NCI-H128 (cell line): ENCODE measurements at regions not wholly inside any gene's neighbourhood (a gene's known extent, or its start where the extent isn't known, plus 50 kb on each side); places are given as distances from the start of the nearest gene placed in this dataset.
"Not testable (repeated sequence)": the region's sequence is repeated elsewhere in the genome, so short reads cannot be mapped to it uniquely, and the experiment has no call there.

Source experiments
- DNase-seq: peaks from one replicate; lab custom pipeline; 2025; ENCODE audit not compliant: unreplicated experiment; lab: John Stamatoyannopoulos, UW

DNA sequence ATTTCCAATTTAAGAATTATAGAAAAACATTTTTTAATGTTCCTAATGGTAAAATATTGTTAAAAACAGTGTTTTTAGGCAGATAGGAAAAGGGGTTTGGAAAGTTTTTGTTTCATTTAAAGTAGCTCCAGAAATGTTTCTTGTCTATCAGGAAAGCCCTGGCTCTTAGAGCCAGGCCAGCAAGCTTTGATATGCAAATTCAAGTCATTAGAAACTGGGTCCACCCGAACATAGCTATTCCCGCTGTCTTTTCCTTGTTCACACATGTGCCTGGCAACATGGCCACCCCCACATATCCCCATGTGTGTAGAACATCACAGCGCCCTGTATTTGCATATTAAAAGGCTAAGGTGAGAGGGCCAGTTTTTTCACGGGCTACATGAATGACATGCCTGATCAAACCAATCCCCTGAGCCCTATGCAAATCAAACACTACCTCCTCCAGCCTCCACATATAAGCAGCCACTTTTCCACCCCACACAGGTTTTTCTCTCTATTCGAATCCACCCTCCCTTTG is 925.3 kb upstream of the CDH10 start:
- DNase-seq, result no peak

- DNase-seq, result no peak
These were observed 924.3 kb upstream of the CDH10 start for GRCh38 chr5:25568989-25569625.

DNA sequence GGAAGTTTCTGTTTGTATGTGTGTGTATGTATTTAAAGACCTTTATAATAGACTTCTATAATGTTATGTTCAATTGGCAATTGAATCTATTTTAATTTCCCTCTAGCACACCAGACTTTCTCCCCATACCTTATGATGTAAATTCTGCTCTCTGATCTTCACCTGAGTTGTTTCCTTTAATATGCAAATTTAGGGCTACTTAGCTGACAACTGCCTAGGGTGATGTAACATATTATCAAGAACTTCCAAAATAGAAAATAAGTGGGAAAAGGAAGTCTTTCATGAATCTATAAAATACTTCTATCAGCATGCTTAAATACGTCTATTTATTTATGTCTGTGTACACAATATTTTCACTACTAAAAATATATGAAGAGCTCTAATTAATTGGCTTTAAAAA is 923.5 kb upstream of the CDH10 start:
- no peak for DNase-seq

DNA sequence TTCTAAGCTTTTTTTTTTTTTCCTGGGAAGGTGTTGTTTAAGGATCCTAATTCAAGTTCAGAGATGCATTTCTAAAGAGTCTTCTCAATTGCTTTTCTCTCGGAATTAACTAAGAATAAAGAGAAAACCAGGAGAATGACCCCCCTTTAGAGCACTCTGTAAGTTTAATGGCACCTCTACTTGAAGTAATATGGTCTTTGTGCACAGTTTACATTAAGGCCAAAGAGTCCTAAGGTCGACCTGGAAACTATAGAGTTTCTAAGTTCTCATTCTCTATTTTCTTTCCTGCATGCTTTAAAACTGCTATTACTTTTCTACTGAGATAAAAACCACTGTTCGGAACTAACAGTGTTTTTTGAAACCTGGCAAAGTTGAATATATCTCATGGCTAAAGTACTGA is 923.1 kb upstream of the CDH10 start:
- DNase-seq, result no peak

DNA sequence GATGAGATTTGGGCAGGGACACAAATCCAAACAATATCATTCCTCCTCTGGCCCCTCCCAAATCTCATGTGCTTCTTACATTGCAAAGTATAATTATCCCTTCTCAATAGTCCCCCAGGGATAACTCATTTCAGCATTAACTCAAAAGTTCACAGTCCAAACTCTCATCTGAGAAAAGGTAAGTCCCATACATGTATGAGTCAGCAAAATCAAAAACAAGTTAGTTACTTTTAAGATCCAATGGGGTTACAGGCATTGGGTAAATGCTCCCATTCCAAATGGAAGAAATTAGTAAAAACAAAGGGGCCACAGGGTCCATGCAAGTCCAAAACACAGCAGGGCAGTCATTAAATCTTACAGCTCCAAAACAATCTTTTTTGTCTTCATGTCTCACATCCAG is 917.9 kb upstream of the CDH10 start:
- no peak for DNase-seq

GRCh38 chr5:25554077-25554476 is 909.3 kb upstream of the CDH10 start:
- DNase-seq, result no peak

- no peak for DNase-seq
These were observed 908.2 kb upstream of the CDH10 start for GRCh38 chr5:25552871-25553481.

GRCh38 chr5:25550793-25551192 is 906.0 kb upstream of the CDH10 start:
- no peak for DNase-seq

DNA sequence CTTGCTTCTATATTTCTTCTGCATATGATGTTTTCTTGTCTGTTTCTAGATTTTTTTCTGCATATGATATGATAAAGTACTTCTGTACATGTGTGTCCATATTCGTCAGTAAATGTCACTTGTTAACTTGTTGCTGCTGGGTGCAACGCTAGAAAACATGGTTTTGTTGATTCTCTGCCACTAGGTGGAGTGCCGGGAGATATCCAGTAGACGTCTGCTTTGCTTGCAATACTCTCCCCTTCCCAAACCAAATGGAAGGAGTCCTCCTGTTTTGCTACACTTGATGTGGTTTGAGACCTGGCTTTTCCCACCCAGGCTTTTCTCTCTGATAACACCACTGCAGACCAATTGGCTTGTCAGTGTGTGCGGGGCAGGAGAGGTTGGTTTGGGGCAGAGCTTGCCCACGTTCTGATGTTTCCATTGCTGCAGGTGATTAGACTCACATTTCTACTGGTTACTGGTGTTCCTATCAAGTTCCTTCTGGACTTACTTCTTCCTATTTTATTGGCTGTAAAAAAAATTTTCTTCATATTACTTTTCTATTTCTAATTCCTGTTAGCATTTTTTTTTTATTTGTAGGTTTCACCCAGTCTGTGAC is 900.0 kb upstream of the CDH10 start:
- no peak for DNase-seq

- no peak for DNase-seq
These were observed 895.9 kb upstream of the CDH10 start for GRCh38 chr5:25540628-25541027.

GRCh38 chr5:25539536-25539935 is 894.8 kb upstream of the CDH10 start:
- no peak for DNase-seq

DNA sequence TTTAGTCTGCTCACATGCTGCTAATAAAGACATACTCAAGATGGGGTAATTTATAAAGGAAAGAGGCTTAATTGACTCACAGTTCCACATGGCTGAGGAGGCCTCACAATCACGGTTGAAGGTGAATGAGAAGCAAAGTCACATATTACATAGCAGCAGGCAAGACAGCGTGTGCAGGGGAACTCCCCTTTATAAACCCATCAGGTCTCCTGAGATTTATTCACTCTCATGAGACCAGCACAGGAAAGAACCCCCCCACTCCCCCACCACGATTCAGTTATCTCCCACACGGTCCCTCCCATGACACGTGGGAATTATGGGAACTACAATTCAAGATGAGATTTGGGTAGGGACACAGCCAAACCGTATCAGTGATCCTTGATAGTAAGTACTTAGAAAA is 891.7 kb upstream of the CDH10 start:
- not testable (repeated sequence) for DNase-seq

GRCh38 chr5:25516141-25516540 is 871.4 kb upstream of the CDH10 start:
- DNase-seq, result no peak

GRCh38 chr5:25515525-25515924 is 870.7 kb upstream of the CDH10 start:
- no peak for DNase-seq

DNA sequence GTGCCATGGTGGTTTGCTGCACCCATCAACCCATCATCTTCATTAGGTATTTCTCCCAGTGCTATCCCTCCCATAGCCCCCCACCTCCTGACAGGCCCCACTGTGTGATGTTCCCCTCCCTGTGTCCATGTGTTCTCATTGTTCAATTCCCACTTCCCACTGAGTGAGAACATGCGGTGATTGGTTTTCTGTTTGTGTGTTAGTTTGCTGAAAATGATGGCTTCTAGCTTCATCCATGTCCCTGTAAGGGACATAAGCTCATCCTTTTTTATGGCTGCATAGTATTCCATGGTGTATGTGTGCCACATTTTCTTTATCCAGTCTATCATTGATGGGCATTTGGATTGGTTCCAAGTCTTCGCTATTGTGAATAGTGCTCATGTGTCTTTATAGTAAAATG is 865.9 kb upstream of the CDH10 start:
- not testable (repeated sequence) for DNase-seq

GRCh38 chr5:25508011-25508410 is 863.2 kb upstream of the CDH10 start:
- not testable (repeated sequence) for DNase-seq

- DNase-seq, result no peak
These were observed 855.9 kb upstream of the CDH10 start for GRCh38 chr5:25500635-25501034.

- no peak for DNase-seq
These were observed 845.2 kb upstream of the CDH10 start for GRCh38 chr5:25489834-25490538.

DNA sequence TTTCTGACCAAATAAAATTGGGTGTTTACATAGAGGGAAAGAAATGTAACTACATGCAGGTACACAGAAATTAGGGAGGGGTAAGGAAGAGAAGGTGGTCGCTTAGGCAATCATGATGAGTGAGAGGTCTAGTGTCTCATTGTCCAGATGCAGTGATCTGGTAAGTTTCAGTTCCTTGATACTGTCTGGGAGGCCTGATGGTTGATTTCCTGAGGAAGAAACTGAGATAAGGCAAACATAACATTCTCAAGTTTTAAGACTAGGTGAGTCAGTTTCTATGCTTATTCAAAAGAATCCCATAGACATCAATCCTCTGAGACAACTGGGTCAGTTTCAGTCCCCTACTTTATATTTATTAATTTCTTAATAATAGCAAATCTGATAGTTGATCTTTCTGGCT is 843.3 kb upstream of the CDH10 start:
- no peak for DNase-seq

GRCh38 chr5:25484391-25484790 is 839.6 kb upstream of the CDH10 start:
- DNase-seq, result no peak

GRCh38 chr5:25481463-25481862 is 836.7 kb upstream of the CDH10 start:
- no peak for DNase-seq

GRCh38 chr5:25459082-25459481 is 814.3 kb upstream of the CDH10 start:
- no peak for DNase-seq
